ENCODE measurements at regions not wholly inside any gene's neighbourhood (a gene's known extent, or its start where the extent isn't known, plus 50 kb on each side); places are given as distances from the start of the nearest gene placed in this dataset.

- TF ChIP-seq POLR2AphosphoS5 (IDR thresholded peaks at IDR 0.05; ENCODE audit: low read depth, low read length) (no peak), POLR2A (IDR thresholded peaks at IDR 0.05; ENCODE audit: low read depth, low read length) (no peak)
These were observed 283.6 kb downstream of the LMO7 start for GRCh38 chr13:75919660-75920199.
